ENCODE measurements at regions not wholly inside any gene's neighbourhood (a gene's known extent, or its start where the extent isn't known, plus 50 kb on each side); places are given as distances from the start of the nearest gene placed in this dataset.

DNA sequence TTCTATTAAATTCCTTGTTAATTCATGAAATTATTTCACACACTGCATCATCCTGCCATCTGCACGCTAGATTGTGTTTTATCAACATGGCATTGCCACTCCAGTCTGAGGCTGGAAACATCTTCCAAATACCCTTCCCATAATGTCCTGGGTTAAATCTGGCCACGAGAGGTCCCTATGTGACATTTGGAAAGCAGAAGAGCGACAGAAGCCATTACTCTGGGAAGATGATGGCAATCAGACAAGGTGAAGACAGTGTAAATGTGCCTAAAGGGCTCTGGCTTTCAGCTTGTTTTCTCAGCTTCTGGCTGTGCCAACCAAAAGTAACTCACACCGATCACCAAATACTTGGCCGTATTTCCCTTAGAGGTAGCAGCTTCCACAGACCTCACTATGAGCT is 144.8 kb downstream of the CAPZA3 start:
- no peak for TF ChIP-seq CTCF (IDR thresholded peaks at IDR 0.05)
- TF ChIP-seq REST (IDR thresholded peaks at IDR 0.05) = no peak
- TF ChIP-seq POLR2A (IDR thresholded peaks at IDR 0.05; ENCODE audit: low read length) = no peak
- no peak for TF ChIP-seq NR3C1 (IDR thresholded peaks at IDR 0.05)
- TF ChIP-seq FOSL2 (IDR thresholded peaks at IDR 0.05) = no peak
- TF ChIP-seq FOSL2 (CRISPR knock-in tag; IDR thresholded peaks at IDR 0.05) = no peak
- TF ChIP-seq, protein P1, sequence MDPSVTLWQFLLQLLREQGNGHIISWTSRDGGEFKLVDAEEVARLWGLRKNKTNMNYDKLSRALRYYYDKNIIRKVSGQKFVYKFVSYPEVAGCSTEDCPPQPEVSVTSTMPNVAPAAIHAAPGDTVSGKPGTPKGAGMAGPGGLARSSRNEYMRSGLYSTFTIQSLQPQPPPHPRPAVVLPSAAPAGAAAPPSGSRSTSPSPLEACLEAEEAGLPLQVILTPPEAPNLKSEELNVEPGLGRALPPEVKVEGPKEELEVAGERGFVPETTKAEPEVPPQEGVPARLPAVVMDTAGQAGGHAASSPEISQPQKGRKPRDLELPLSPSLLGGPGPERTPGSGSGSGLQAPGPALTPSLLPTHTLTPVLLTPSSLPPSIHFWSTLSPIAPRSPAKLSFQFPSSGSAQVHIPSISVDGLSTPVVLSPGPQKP (IDR thresholded peaks at IDR 0.05; ENCODE audit: low read depth, low read length) = no peak
- TF ChIP-seq MAX (IDR thresholded peaks at IDR 0.05) = no peak
- no peak for TF ChIP-seq GATA3 (IDR thresholded peaks at IDR 0.05; ENCODE audit: borderline replicate concordance)
- TF ChIP-seq BHLHE40 (IDR thresholded peaks at IDR 0.05; ENCODE audit: low read depth, low read length) = no peak
- no peak for TF ChIP-seq MAFK (IDR thresholded peaks at IDR 0.05; ENCODE audit: partially characterized antibody)
- no peak for TF ChIP-seq RCOR1 (IDR thresholded peaks at IDR 0.05; ENCODE audit: low read depth, low read length)
- TF ChIP-seq KDM1A (IDR thresholded peaks at IDR 0.05; ENCODE audit: low read depth) = no peak
- TF ChIP-seq RFX5 (IDR thresholded peaks at IDR 0.05) = no peak

Data from A549 (cell line).